Muscle layer of duodenum (tissue), 2 donors: ENCODE measurements at regions not wholly inside any gene's neighbourhood (a gene's known extent, or its start where the extent isn't known, plus 50 kb on each side); places are given as distances from the start of the nearest gene placed in this dataset.
"Not testable (repeated sequence)": the region's sequence is repeated elsewhere in the genome, so short reads cannot be mapped to it uniquely, and the experiment has no call there.

Source experiments
- H3K27ac ChIP-seq: one replicate; pipeline ENCODE4 v1.7.0; 2013; ENCODE audit warnings: mild to moderate bottlenecking, low read length
- H3K27me3 ChIP-seq: one replicate; pipeline ENCODE4 v1.7.0; 2013; ENCODE audit warnings: low read depth, mild to moderate bottlenecking, control low read depth, low read length
- H3K36me3 ChIP-seq, 2 donors: one replicate each; pipeline ENCODE4 v1.7.0; 2013; ENCODE audit warnings: low read length in 2 of 2, control low read depth in 1 of 2, mild to moderate bottlenecking in 1 of 2; ENCODE audit not compliant: insufficient read depth in 2 of 2, control insufficient read depth in 1 of 2
- H3K4me1 ChIP-seq, 2 donors: one replicate each; pipeline ENCODE4 v1.7.0; 2013; ENCODE audit warnings: low read length in 2 of 2, mild to moderate bottlenecking in 2 of 2, control low read depth in 1 of 2, moderate library complexity in 1 of 2; ENCODE audit not compliant: insufficient read depth in 2 of 2, control insufficient read depth in 1 of 2
- H3K4me3 ChIP-seq, 2 donors: one replicate each; pipeline ENCODE4 v1.7.0; 2013; ENCODE audit warnings: low read length in 2 of 2, low read depth in 1 of 2, mild to moderate bottlenecking in 1 of 2
- H3K9me3 ChIP-seq, 2 donors: one replicate each; pipeline ENCODE4 v1.7.0; 2013; ENCODE audit warnings: low read length in 2 of 2, control low read depth in 1 of 2, mild to moderate bottlenecking in 1 of 2; ENCODE audit not compliant: control insufficient read depth in 1 of 2
- donor health status: healthy.

- H3K4me3 ChIP-seq, result no peak overlapping the region
- H3K9me3 ChIP-seq, result no peaks in the 10 kb centered on the region
- H3K27me3 ChIP-seq, result no peaks in the 10 kb centered on the region
- H3K36me3 ChIP-seq, result no peaks in the 10 kb centered on the region
- peaks cover 0 to 20% of the 10 kb centered on the region in 2 donors for H3K4me1 ChIP-seq
- no peak overlapping the region for H3K27ac ChIP-seq
Observed at GRCh38 chr11:66789097-66789890, 53.9 kb upstream of the RCE1 start.

- Histone ChIP-seq H3K27me3 (no peaks in the 10 kb centered on the region), H3K9me3 (no peaks in the 10 kb centered on the region), H3K27ac (no peak overlapping the region), H3K4me1 (peaks cover 0 to 20% of the 10 kb centered on the region in 2 donors), H3K36me3 (no peaks in the 10 kb centered on the region), H3K4me3 (no peak overlapping the region)
Observed at GRCh38 chr11:66787934-66788758, 55.1 kb upstream of the RCE1 start.

GRCh38 chr11:66784575-66784974 is 55.6 kb upstream of the SPTBN2 start:
- no peak overlapping the region for H3K4me3 ChIP-seq
- H3K27ac ChIP-seq, result peak overlapping the region; percentile 7
- no peaks in the 10 kb centered on the region for H3K9me3 ChIP-seq
- H3K36me3 ChIP-seq, result no peaks in the 10 kb centered on the region
- H3K4me1 ChIP-seq, result peaks cover 0 to 20% of the 10 kb centered on the region in 2 donors
- H3K27me3 ChIP-seq, result no peaks in the 10 kb centered on the region

DNA sequence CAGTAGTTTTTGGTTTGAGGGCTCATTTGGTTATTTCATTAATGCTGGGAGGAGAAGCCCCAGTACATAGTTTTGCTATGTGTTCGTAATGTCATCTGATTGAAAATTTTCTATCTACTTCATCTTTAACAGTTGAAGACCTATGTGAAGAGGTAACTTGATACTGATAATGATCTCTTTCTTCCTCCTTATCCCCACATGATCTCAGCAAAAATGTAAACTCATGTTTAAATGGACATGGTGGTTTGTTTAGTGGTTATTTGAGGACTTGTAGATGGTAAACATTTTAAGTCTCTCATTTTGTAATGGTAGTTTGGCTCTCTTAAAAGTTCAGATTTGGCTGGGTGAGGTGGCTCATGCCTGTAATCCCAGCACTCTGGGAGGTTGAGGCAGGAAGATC is 53.7 kb upstream of the SPTBN2 start:
- H3K9me3 ChIP-seq, result no peaks in the 10 kb centered on the region
- H3K27ac ChIP-seq, result no peak overlapping the region
- H3K4me1 ChIP-seq, result peaks cover 0 to 3% of the 10 kb centered on the region in 2 donors
- no peaks in the 10 kb centered on the region for H3K27me3 ChIP-seq
- H3K36me3 ChIP-seq, result no peaks in the 10 kb centered on the region
- no peak overlapping the region for H3K4me3 ChIP-seq

GRCh38 chr11:66779651-66780050 is 50.6 kb upstream of the SPTBN2 start:
- H3K27me3 ChIP-seq, H3K9me3 ChIP-seq, H3K4me1 ChIP-seq, H3K27ac ChIP-seq, H3K4me3 ChIP-seq, H3K36me3 ChIP-seq: not testable (repeated sequence)
